ENCODE measurements at regions not wholly inside any gene's neighbourhood (a gene's known extent, or its start where the extent isn't known, plus 50 kb on each side); places are given as distances from the start of the nearest gene placed in this dataset.
"Not testable (repeated sequence)": the region's sequence is repeated elsewhere in the genome, so short reads cannot be mapped to it uniquely, and the experiment has no call there.

DNA sequence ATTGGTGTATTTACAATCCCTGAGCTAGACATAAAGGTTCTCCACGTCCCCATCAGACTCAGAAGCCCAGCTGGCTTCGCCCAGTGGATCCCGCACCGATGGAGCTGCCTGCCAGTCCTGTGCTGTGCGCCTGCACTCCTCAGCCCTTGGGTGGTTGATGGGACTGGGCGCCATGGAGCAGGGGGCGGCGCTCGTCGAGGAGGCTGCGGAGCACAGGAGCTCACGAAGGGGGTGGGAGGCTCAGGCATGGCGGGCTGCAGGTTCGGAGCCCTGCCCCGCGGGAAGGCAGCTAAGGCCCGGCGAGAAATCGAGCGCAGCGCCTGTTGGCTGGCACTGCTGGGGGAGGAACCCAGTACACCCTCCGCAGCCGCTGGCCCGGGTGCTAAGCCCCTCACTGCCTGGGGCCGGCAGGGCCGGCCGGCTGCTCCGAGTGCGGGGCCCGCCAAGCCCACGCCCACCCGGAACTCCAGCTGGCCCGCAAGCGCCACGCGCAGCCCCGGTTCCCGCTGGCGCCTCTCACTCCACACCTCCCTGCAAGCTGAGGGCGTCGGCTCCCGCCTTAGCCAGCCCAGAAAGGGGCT, 113.8 kb upstream of the PAPPA2 start:
- TF ChIP-seq, protein P1, sequence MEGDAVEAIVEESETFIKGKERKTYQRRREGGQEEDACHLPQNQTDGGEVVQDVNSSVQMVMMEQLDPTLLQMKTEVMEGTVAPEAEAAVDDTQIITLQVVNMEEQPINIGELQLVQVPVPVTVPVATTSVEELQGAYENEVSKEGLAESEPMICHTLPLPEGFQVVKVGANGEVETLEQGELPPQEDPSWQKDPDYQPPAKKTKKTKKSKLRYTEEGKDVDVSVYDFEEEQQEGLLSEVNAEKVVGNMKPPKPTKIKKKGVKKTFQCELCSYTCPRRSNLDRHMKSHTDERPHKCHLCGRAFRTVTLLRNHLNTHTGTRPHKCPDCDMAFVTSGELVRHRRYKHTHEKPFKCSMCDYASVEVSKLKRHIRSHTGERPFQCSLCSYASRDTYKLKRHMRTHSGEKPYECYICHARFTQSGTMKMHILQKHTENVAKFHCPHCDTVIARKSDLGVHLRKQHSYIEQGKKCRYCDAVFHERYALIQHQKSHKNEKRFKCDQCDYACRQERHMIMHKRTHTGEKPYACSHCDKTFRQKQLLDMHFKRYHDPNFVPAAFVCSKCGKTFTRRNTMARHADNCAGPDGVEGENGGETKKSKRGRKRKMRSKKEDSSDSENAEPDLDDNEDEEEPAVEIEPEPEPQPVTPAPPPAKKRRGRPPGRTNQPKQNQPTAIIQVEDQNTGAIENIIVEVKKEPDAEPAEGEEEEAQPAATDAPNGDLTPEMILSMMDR (conservative IDR thresholded peaks at IDR 0.05; ENCODE audit: low read length) = not testable (repeated sequence)
- not testable (repeated sequence) for TF ChIP-seq EZH2phosphoT487 (IDR thresholded peaks at IDR 0.05; ENCODE audit: borderline replicate concordance)
